T follicular helper cell (primary cell): ENCODE measurements at regions not wholly inside any gene's neighbourhood (a gene's known extent, or its start where the extent isn't known, plus 50 kb on each side); places are given as distances from the start of the nearest gene placed in this dataset.
"Not testable (repeated sequence)": the region's sequence is repeated elsewhere in the genome, so short reads cannot be mapped to it uniquely, and the experiment has no call there.

Source experiments
- DNase-seq: peaks from one replicate; pipeline ENCODE4 v3.0.0-alpha.2; 2020; ENCODE audit warnings: low read depth

DNA sequence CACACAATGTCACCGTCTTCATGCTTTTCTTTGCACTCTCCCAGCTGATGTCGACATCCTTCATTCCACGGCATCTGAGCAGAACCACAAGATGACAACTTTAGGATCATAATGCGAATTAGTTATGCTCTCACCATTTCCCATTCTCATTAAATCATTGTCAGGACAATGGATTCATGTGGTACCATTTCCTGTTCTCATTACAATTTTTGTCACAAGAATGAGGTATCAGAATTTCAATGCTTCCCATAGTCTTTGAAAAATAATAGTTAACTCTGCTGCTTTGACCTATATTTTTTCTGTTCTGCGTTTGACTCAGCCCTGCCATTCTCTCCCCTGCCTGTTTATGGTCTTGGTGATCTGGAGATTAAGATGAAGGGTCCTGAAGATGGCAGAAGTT, 175.7 kb upstream of the MDFIC2 start:
- DNase-seq, result no peak

DNA sequence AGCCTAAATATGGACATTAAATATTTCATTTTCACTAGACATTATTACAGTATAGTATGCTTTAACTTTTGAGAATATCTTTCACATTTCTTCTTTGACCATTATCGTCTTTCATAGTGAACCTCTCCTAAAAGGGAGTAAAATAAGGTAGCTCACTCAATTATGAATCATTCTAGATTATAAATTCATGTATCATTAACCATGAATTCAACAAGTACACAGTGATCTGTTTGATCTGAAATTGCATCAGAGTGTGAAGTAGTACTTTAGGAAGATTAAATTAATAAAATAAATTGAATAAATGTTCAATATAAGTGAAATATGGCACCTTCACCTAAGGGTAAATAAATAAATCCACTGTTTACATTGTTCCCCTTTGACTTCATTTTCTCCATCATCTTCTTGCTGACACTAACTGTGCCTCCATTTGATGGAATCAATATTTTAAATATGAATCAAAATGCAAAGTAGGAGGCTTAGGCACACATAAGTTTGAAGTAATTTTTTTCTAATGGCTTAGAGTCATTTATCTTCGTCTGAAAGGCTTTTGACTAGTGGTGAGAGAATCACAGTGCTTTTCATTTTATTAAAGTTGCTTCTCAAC, 174.1 kb upstream of the MDFIC2 start:
- DNase-seq, result no peak

DNA sequence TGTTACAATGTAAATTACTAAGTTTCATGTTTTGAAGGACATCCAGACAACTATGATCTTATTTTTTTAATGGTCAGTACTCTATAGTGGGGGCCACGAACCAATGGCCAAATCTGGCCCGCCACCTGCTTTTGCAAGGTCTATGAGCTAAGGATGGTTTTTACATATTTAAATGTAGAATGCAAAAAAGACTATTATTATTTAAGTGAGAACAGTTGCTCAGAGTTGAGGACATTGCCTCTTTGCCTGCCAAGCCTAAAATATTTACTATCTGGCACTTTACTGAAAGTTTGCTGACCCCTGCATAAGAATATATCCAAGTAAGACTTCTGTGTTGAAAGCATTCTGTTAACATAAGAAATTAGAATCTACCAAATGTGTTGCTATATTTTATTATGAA, 163.7 kb upstream of the MDFIC2 start:
- no peak for DNase-seq

DNA sequence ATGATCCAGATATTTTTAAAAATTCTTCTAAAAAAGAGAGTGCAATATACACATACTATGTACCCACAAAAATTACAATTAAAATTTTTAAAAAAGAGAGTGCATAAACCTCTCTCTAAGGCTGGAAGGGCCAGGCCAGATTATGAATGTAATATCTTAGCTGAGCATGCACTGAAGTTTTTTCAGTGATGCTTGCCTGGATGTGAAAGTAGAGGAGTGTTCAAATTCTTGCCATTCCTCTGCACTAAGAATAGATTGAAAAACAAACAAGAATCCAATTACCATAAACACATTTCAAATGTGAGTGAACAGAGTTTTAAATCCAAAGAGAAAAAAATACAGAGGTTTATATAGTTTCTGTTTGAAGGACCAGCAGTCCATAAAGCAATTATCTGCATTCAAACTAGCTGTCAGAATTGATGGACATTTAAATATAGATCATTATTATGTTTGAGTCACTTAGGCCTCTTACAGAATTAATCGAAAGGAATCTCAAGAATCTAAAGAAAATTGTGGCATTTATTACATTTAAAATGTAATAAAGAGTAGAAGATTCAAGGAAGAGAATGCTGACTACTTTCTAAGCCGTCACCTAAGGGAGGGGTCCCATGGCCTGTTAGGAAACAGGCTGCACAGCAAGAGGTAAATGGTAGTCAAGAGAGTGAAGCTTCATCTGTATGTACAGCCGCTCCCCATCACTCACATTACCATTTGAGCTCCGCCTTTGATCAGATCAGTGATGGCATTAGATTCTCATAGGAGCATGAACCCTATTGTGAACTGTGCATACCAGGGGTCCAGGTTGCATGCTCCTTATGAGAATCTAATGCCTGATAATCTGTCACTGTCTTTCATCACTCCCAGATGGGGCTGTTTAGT, 159.3 kb upstream of the MDFIC2 start:
- no peak for DNase-seq

DNA sequence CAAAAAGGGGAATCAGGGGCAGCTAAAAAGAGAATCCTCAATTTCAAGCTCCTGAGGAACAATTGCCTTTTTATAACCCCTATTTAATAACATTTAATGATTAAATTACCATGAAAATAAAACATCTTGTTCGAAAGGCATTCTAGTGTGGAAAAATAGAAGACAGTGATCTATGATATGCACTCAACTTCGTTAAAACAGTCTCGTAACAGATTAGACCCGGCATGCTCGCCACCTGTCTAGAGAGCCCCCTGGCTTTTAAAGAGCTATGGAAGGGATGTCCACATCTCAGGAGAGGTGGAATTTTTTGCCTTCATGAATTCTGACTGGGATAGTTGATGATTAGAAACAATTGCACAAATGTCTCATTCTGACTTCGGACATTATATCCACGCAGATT, 153.7 kb upstream of the MDFIC2 start:
- DNase-seq, result no peak

DNA sequence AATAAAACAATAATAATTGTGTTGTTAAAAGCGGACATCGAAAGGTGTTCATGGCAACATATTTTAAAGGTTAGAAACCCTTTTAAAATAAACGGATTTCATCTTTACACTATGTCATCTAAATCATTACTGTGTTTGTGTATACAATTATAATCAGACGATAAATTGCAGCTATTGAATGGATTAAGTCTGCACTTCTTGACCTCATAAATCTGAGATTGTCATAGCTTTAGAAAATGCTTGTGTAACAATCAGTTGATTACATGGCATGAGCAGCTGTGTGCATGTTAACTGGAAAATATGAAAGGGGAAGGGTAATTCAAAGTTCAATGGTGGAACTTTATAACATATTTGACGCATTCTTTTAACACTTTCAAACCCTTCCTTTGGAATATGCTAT, 152.4 kb upstream of the MDFIC2 start:
- no peak for DNase-seq

DNA sequence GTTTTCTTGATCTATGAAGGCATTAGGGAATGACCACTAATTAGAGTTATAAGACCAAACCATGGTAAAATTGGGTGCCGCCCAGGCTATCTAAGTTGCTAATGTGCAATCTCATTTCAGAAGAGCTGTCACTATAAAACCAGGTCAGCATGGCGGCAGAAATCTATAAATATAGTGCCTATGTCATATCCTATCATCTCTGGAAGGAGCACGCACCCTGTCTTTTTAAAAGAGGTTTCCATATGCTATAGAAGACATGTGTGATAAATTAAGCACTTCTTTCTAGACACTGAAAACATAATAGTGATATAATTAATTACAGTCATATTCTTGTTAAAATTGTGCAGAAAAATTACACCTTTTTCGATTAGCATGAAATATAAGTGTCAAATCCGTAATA, 152.0 kb upstream of the MDFIC2 start:
- DNase-seq, result no peak

DNA sequence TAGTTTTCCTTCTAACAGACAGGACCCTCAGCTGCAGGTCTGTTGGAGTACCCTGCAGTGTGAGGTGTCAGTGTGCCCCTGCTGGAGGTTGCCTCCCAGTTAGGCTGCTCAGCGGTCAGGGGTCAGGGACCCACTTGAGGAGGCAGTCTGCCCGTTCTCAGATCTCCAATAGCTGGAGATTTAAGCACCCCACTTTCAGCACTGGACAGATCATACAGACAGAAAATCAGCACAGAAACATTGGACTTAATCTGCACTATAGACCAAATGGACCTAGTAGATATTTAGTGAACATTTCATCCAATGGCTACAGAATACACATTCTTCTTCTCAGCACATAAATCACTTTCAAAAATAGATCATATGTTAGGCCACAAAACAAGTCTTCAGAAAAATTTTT, 137.8 kb upstream of the MDFIC2 start:
- not testable (repeated sequence) for DNase-seq

DNA sequence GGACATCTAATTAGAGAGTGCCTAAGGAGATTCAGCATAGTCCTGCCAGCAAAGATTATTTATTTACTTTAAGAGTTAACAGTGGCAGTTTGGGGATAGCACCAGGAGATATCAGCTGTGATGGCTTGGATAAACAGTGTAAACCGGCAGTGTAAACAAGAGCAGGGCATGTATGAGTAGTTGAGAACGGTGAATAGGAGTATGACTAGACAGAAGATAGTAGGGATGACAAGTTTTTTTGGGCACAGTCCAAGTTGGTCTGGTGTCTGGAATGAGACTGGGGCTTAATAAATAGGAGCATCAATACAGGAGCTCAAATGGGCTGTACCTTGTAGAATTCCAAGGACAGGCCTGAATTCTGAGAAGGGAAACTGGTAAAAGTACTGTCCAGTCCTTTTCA, 123.0 kb upstream of the MDFIC2 start:
- DNase-seq, result not testable (repeated sequence)

DNA sequence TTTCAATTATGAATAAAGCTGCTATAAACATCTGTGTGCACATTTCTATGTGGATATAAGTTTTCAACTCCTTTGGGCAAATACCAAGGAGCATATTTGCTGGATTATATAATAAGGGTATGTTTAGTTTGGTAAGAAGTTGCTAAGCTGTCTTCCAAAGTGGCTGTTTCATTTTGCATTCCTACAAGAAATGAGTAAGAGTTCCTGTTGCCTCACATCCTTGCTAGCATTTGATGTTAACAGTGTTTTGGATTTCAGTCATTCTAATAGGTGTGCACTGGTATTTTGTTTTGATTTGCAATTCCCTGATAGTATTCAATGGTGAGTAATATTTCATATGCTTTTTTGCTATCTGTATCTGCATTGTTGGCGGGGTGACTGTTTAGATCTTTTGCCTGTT, 120.7 kb upstream of the MDFIC2 start:
- DNase-seq, result no peak

DNA sequence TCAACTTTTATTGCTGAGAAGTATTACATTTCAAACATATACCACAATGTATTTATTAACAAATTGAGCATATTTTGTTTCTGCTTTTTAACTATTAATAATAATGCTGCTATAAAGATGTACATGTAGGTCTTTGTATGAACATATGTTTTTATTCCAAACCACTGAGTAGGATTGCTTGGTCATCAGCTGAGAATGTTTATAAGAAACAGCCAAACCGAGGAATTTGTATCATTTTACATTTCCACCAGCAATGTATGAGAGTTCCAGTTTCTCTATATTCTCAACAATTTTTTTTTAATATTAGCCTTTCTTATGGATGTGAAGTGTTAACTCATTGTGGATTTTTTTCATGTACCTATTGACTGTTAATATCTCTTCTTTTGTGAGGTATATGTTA, 119.5 kb upstream of the MDFIC2 start:
- DNase-seq, result no peak

DNA sequence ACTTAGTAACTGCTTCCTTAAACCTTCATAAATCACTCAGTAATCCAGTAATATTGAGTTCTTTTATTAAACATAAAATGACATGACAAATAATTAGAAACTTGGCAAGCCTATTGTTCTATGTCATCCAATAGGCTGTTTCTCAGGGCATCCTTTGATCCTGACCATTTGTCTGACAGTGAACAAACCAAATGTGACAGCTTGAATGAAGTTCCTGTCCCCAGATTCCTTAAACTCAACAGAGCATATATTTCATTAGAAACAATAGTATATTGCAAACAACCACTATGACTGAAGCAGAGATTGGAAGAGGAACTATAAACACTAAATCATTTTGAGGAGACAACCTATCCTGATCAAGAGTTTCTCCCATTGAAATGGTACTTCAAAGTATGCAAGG, 113.6 kb upstream of the MDFIC2 start:
- DNase-seq, result no peak

DNA sequence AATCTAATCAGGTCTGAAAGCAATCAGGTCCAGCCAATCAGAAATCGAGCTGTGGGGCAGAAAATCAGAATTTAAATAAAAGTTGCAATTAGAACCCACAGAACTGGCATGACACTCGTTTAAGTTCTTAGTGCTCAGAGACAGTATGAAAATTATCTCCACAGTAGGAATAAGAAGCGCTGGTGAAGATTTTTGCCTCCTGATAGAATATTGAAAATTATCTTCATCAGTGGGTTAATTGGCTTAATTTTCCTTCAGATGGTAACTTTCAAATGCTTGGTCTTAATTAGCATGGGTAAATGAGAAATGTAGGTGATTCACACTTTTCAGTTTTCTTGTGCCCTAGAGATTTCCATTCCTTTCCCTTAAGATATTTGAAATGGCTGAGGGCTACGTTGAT, 109.1 kb upstream of the MDFIC2 start:
- DNase-seq, result no peak

DNA sequence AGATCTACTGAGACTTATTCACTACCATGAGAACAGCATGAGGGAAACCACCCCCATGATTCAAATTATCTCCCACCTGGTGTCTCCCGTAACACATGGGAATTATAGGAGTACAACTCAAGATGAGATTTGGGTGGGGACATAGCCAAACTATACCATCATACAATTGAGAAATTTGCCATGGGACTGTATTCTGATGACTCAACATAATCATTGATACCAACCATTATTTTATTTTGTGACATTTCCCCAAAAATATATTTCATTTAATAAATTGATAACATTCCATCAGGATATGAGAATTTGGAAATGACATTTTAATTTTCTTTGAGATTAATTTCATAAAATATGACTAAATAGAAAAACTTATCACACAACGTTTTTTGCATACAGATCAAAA, 96.6 kb upstream of the MDFIC2 start:
- DNase-seq, result no peak

DNA sequence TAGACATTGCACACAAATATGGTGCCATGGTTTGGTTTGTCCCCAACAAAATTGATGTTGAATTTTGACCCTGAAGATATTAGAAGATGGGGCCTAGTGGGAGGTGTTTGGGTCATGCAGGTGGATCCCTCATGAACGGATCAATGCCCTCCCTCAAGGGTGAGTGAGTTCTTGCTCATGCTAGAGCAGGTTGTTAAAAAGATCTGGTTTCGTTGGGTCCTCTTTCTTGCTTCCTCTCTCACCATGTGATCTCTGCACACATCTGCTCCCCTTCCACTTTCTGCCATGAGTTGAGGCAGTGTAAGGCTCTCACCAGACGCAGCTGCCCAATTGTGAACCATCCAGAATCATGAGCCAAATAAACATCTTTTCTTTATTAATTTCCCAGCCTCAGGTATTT, 87.8 kb upstream of the MDFIC2 start:
- DNase-seq, result no peak

DNA sequence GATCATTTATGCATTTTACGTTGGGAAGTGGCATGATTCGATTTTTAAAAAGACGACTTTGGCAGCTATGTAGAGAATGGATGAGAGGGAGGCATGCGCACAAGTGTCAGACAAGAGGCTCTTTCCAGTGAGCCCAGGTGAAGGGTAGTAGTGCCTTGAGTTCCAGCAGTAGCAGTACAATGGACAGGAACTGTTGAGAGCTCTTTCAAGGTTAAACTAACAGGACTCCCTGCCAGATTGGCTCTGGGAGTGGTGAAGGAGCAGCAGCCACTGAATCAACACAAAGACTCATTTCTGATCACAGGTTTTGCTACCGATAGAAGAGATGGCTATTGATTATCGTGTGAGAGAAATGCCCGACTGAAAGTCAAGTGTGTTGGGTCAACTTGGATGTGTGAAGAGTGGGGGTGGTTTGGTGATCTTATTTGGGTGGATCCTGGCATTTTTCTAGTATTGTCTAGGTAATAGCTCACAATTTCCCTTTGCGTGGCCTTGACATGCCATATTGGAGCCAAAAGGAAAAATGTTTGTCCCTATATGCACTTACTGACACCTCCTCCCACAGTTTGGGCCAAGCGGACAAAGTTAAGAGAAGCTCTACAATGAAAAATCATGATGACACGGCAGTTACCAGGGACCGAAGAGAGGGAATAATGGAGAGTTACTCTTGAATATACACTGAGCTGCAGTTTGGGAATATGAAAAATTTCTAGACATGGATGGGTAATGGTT, 81.6 kb upstream of the MDFIC2 start:
- no peak for DNase-seq

DNA sequence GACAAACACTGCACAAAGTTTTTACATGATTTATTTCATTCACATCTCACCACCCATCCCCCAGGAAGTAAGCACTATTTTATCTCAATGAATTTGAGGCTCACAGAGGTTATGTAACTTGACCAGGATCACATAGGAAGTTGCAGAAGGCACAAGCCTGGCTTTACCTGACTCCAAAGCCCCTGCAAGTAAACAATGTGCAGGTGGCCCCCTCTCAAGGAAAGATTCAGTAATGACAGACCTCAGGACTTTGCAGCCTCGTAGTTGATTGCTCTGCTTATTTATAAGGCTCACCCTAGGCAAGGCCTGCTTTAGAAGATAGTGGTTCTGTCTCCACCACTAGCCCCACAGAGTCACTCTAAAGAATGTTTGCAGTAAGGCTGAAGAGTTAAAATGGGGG, 79.8 kb upstream of the MDFIC2 start:
- no peak for DNase-seq

DNA sequence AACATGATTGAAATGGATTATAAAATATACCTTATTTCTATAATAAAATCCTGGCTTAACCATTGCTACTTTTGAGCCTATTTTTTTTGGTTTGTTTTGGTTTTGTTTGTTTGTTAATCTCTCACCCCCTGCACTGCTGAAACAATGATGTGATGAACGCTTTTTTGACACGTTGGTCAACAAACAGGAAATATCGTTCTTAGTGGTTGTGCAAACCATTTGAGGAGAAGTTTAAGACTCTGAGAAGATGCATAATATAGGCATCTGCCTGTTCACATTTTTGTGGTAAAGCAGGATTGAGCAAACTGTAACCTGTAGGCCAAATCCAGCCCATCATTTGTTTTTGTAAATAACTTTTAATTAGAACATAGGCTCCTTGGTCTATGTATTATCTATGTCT, 75.5 kb upstream of the MDFIC2 start:
- DNase-seq, result no peak

DNA sequence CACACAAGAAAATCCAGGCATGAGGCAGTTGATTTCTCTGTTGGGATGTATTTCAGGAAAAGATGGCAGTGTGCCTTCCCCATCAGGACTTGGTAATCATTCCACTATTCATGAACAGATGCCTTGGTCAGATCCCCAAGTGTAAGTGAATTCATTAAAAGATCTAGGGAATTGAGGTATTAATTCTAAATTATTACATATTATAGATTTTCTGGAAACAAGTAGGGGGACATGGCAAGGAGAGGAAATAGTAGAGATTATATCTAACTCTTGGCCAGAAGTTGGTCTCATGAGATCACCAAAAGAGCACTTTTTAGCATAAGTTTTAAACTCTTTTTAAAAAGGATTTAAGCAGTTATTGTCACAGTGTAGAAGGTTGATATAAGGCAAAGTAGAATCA, 74.4 kb upstream of the MDFIC2 start:
- no peak for DNase-seq

DNA sequence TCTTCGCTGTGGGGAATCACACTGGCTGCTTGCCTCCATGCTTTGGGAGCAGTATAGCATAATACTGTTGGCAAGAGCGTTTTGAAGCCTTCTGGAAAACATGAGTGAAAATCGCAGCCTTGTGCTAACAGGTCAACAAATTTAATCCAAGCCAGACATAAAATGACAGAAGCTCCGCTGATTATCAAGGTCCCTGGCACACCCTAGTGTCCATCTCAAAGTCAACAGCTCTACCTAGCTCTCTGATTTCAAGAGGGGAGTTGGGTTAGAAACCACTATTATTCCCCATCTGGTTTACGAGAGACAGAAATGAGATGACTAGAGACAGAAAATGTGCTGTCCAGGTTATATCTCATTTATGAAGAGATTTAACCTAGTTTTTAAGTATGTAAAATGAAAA, 73.6 kb upstream of the MDFIC2 start:
- no peak for DNase-seq

DNA sequence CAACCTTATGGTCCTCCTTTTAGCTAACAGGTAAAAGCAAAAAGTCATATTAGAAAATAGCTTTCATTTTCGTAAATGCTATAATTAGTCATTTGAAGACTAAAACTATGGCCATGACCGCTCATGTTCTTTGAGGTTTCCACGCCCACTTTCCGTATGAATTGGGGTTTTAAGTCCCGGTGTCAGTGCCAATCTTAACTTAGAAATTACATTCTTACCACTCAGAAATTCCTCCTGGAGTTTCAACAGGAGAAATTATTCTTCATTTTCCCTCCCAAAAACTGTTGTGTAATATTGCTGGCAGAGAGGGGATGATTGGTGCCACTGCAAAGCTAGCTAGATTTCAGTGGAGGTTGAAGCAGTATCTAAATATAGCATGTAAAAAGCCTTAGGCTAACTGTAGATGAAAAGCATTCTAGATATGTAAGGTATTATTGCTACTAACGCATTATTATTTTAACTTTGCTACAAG, 71.0 kb upstream of the MDFIC2 start:
- DNase-seq, result no peak

DNA sequence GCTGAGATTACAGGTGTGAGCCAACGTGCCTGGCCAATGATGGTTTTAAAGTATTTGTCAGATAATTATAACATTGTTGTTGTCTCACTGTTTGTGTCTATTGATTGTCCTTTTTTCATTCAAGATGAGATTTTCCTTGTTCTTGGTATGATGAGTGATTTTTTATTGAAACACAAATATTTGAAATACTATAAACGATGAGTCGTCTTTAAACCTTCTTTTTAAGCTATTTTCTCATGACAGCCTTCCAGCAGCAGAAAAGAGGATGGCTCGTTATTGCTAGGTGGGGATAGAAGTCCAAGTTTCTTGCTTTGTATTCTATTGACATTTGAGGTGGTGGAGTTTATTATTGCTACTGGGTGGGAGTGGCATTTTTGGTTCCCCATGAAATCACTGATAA, 61.7 kb upstream of the MDFIC2 start:
- DNase-seq, result no peak
